ENCODE measurements at regions not wholly inside any gene's neighbourhood (a gene's known extent, or its start where the extent isn't known, plus 50 kb on each side); places are given as distances from the start of the nearest gene placed in this dataset.
A peak's percentile ranks its signal among the peaks of the same experiment; 100 is the strongest.
"Not testable (repeated sequence)": the region's sequence is repeated elsewhere in the genome, so short reads cannot be mapped to it uniquely, and the experiment has no call there.

DNA sequence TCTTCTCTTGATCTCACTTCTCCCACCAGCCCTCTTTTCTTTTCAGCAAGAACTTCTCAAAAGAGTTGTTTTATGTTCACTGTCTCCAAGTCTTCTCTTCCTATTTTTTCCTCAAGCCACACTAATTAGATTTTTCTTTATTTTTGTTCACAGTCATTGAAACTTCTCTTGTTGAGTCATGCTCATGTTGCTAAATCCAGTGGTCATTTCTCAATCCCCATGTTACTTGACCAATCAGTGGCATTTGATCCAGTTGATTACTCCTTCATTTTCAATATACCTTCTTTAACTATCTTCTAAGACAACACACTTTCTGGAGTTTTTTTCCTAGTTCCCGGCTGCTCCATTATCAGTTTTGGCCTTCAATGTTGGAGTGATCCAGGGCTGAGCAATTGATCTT, 103.1 kb upstream of the LSM6 start:
- no peak for DNase-seq

DNA sequence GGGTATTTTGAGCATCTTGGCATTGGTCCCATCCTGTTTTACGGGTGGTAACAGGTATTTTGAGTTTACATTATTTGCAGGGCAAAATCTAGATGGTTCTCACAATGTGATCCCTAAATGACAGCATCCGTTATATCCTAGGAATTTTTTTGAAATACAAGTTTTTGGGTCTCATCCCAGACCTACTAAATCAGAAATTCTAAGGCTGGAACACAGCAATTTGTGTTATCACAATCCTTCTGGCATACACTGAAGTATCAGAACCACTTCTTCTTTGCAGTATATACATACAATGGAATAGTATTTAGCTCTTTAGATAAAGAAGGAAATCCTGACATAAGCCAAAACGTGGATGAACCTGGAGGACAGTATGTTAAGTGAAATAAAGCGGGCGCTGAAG, 104.1 kb upstream of the LSM6 start:
- no peak for DNase-seq

DNA sequence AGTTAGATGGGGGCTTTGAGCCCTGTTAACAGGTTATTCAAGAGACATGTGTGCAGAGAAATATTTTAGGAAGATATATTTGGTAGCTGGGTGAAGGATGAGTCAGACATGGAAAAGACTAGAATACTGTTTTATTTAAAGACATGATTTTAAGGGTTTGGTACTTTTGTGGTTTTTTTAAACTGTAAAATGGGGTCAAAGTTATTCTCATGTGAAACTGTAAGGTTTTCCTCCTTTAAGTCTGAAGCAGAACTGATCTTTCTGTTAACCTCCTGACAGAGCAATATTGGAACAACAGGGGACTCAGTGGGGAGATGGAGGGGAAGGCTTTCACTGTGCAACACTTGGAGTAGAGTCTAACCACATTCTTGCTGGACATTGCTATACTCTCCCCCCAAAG, 112.4 kb upstream of the LSM6 start:
- no peak for DNase-seq

DNA sequence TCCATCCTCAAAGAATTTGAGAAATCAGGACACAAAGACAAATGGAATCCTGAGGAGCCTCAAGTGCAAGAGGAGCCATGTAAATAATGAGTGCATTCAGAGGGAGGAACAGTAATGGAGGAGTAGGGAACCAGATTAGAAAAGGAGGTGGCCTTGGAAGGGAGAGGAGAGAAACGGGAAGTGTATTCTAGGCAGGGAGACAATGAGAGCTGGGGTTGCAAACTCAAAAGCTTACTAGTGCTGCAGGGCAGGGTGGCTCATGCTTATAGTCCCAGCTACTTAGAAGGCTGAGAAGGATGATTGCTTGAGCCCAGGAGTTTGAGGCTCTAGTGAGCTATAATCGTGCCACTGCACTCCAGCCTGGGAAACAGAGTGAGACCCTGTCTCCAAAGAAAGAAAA, 113.2 kb upstream of the LSM6 start:
- no peak for DNase-seq

DNA sequence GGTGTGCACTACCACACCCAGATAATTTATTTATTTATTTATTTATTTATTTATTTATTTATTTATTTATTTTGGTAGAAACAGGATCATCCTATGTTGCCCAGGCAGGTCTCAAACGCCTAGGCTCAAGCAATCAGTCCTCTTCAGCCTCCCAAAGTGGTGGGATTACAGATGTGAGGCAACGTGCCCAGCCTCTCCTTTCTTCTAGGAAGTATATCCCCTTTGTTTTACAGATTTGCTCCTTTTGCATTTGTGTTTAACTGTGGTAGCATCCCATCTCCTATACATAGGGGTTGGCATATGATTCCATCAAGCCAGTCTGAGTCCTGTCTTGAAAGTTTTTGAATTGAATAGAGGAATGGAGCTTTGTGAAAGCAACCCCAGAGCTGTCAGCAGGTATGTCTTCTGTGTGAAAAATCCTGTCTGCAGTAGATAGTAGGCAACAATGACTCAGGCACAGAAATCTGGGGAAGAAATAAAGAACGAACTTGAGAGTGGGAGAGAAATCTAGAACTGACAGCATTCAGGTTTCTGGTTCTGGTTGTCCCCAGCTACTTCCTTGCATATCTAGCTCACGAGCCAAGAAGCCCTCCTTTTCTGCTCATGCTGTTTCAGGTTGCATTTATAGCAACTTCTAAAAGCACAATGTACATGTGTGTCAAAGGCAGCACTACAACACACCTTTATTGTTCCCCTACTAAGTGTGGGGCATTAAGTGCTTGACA, 113.7 kb upstream of the LSM6 start:
- no peak for DNase-seq

DNA sequence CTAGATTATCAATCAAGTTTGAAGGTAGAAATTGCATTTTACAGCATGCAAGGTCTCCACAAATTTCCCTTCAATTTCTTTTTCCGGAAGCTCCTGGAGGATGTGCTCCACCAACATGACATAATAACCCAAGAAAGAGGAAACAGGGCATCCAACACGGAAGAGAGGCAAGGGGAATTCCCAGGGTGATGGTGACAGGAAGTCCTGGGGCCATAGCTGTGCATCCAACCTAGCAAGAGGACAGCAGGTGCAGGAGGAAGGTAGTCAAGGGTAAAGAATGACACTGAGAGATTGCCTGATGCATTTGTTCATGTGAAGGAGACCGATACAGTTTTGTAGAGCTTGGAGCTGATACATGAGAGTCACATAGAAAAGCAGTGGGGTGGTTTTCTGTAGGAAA, 115.7 kb upstream of the LSM6 start:
- peak; percentile 10 to 76 for DNase-seq

DNA sequence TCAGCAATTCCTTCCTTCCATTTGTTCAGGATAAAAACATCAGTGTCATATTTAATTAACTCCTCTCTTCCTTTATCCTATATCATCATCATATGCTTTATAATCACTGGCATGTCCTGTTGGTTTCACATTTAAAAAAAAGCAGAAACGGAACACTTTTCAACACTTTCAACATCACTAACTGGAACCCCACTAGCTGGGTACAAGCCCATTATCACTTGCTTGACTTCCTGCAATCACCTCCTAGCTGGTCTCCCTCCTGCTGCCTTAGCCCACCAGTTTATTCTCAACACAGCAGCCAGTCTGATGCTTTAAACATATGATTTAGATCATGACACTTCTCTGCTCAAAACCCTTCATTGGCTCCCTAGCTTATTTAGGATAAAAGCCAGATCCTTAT, 116.4 kb upstream of the LSM6 start:
- DNase-seq = peak in 1 of 2 donors; percentile 7

DNA sequence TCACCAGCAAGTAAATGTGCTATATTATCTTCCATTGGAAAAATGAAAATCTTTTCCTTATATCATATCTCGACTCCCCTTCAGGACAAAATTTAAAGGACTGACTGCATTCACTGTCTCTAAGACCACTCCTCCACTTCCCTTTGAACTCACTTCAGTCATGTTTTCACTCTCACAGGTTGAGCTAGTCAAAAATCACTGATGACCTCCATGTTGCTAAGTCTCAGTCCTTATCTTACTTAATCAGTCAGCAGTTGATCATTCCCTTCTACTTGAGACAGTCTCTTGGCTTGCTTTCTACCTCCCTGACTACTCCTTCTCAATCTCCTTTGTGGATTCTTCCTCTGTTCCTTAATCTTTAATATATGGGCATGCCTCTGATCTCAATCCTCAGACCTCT, 117.0 kb upstream of the LSM6 start:
- DNase-seq = no peak

DNA sequence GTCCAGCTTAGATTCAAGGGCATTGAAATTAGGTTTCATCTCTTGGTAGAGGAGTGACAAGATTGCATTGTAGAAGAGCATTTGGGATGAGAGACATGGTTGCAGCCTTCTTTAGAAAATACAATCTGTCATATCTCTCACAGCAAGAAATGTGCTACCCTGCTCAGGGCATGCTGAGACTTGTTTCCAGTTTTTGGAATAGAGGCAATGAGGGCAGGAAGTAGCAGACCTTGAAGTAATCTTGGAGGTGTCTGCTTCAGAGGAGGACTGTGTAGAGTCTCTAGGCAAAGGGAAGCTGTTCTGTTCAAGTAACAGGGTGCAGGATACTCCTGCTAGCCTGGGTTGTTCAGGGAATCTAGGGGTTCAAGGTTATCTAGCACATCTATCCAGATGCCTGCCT, 116.1 kb upstream of the ZNF827 start:
- no peak for DNase-seq

DNA sequence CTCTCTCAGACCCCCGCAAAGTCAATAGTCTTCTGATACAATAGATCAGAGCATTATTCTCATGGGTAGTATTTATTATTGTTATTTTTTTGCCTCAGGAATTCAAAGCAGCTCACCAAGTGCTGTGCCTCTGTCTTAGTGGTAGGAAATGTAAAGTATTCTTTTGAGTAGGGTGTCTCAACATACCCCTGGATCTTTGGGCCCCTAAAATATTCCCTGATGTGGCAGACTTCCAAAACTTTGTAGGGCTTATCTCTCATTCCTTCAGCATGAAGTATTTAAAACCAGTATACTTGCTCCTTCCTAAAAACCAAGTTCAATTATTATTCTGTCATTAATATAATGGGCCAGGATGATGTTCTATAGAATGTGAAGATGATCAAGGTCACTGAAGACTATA, 115.3 kb upstream of the ZNF827 start:
- no peak for DNase-seq

DNA sequence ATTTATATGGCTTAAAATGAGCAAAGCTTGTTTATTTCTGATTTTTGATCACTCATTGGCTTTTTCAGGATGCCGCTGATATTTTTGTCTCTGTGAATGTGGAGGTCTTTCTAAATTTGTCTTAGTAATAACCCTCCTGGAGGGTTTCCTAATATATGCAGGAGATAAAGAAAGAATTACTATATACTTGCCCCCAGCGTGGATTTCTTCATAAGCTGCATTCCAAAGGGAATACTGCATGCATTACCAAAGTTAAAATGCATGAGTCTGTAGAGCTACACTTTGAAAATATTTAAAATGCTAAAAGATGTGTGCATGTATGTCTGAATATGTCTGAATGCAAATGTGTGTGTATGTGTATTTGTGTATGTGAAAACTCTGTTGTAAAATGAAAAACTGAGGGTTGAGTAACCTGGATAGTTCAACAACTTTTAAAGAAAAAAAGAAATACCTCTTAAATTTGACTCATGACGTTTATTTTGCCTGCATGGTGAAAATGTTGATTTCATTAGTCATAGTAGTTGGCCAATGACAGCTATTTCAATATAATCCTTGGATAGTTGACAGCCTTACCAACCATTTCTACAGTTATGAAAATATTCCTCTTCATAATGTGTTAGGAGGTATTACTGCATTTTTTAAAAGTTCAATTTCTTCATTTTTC, 113.2 kb upstream of the ZNF827 start:
- DNase-seq = no peak

DNA sequence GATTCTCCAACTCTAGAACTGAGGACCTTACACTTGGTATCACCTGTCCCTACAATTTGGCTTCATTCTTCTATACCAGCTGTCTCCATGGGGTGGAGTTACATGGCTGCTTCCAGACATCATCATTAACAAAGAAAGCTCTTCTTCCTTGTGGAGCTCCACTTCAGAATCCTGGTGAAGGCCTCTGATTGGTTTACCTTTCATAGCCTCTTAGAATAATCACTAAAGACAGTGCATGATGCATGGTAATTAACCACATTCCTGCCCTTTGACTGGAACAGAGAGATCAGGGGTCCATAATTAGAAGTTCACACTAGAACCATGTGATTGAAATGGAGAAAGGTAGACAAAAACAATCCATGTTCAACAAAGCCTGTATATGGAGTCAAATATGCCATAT, 112.6 kb upstream of the ZNF827 start:
- DNase-seq = no peak

DNA sequence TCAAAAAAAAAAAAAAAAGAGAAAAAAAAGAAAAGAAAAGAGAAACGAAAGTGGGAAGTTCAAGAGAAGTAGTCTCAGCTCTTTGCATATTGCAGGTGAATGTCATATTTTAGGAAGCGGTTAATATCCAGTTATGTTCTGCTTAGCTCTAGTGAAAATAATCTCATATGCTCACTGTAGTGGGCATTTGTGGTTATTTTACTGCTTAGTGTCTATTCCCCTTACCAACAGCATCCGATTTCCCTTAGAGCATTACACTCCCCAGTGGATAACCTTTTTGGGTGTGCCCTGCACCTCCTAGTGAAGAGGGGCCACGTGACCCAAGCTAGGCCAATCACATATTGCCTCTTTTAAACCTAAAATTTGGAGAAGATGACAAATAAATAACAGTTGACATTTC, 111.2 kb upstream of the ZNF827 start:
- no peak for DNase-seq

DNA sequence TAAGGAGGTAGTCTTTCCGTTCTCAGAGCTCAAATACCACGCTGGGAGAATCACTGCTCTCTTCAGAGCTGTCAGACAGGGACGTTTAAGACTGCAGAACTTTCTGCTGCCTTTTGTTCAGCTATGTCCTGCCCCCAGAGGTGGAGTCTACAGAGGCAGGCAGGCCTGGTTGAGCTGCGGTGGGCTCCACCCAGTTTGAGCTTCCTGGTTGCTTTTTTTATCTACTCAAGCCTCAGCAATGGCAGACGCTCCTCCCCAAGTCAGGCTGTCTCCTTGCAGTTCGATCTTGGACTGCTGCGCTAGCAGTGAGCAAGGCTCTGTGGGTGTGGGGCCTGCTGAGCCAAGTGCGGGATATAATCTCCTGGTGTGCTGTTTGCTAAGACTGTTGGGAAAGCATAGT, 109.1 kb upstream of the ZNF827 start:
- not testable (repeated sequence) for DNase-seq

DNA sequence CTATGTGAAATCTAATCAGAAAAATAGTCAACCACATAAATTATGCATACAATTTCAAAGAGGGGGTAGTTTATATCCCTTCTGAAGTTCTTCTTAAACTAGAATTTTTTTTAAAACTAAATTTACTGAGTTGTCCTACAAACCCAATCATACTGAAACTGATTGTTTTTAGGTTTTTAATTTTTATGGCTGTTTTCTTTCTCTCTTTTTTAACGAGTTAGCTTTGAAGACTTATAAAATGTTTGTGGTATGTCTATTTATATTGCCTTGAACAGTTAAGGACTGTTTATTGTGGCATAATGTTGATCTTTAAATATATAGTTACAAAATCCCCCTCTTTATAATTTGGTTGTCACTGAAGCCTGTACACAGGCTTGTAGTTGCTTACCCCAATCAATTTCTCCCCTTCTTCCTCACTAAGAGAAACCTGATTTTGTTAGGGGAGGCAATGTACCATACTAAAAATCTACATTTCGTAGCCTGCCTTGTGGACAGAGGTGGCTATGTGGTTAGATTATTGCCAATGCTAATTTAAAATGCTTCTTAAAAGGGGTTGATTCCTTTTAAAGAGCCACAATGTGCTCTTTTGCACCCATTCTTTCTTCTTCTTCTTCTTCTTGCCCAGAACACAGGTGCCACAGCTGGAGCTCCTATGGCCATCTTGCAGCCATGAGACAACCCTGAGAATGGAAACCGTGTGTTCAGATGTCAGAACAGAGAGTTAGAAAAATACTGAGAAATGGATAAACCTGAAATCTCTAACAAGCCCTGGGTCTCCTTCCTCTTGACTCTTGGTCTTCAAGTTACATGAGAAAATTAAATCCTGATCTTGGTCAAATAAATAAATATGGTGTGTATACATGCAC, 102.7 kb upstream of the ZNF827 start:
- no peak for DNase-seq

DNA sequence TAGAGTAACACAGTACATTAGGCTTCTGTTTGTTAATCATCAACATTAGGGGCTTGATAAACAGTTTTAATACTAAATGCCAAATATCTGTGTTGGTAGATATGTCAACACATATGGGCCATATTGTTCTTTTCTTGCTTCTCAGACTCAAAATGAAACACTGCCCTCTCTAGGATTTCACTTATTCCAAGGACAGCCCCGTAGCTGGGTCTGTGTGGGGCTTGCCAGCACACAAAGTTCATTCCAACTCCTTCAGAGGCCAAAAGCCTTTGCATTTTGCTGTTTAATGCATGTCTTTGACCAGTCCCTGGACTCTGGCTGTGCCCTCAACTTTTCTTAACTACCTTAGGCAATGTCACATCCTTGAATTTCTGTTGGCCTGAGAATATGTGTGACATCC, 102.0 kb upstream of the ZNF827 start:
- DNase-seq = no peak

DNA sequence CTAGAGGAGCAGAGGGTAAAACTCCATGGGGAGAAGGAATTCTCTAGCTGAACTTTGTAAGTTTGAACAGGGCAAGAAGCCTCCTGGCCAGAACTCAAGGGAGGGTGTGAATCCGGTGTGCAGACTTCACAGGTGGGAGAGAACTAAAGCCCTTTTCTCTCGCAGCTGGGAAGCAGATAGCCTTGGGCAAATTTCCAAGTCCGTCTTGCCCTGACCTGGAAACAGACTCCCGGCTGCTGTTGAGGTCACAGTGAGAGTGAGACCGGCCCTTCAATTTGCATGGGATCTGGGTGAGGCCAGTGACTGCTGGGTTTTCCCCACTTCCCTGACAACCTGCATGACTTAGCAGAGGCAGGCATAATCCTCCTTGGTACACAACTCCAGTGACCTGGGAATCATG, 94.5 kb upstream of the ZNF827 start:
- no peak for DNase-seq

DNA sequence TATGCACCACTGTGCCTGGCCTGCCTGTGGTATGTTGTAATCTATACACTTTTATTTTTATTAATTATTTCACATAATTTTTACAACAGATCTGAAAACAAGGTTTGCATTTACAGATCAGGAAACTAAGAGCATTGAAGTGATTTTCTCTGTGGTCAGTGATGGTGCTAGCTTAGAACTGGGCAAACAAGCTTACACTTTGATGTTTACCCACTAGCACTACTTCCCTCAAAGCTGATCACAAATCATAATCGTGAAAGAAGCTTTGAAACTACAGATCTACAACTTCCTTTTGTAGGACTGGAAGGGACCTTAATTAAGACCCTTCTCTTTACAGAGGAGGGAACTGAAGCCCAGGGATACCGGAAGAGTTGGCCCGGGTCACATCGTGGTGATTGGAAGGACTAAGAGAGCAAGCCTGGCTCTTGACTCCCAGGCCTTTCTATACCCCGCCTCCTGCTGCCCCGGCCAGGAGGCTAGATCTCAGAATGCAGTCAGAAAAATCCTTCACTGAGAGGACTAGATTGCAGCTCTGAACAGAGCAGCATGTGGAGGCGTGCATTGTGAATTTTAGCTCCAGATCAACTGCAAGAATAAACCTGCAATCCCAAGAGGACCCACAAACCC, 93.7 kb upstream of the ZNF827 start:
- DNase-seq = no peak

DNA sequence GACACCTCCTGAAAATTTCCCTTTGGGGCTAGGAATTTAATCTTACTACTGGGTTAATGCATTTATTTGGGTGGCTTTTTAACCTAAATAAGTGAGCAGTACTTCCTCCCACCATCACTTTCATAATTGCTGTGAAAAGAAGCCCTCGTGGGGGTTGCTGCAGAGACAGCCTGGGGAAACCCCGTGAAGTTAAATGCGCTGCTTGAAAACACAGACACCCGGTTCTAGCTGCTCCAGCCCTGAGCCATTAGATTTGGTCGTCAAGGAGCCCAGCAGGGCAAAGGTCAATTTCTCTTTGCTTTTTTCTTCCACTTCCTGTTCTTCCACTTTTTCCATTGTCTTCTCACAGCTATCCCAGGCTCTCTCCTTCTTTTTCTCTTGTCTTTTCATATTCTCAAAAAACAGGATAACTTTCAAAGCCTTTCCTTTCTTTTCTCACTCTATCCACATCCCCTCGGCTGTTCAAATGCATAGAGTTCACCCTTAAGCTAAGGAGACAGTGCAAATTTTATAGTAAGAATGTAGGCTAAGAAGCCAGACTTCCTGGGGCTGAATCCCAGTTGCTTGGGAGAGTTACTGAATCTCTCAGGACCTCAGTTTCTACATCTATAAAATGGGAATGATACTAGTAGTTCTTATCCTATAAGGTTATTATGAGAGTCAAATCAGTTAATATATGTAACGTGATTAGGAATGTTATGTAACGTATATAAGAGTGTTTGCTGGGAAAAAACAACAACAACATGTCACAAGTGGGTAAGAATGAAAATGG, 91.5 kb upstream of the ZNF827 start:
- DNase-seq = peak in 1 of 2 donors; percentile 54

DNA sequence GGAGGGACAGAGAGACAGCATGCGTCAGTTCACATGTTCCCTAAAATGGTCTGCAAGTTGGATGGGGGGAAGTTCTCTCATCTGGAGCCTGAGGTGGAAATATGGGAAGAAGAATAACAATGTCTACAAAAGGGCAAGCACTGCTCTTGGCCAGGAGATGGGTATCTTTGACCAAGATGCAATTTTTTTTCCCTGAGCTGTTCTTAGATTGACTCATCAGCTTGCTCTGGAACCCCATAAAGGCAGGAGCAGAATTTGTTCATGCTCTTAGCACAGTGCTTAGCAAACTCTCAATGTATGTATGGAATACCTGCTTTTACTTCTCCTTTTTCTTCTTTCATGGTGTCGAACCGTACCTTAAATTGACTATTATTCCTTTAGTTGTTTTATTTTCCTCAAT, 90.5 kb upstream of the ZNF827 start:
- no peak for DNase-seq

DNA sequence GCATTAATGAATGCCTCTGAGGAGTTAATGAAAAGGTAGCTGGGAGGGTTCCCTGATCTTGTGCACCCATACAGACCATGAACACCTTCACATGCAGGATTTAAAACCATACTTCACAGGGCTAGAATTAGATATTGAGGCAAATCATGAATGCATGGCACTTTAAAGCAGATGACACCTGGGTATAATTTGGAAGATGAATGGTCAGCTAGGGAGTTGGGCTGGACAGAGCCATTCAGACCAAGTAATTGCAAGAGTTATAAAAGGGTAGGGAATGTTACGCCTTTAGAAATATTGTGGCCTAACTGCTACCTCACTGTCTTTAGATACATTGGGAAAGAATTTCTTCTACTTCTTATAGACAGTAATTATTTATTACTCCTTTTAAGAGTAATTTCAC, 89.1 kb upstream of the ZNF827 start:
- no peak for DNase-seq

DNA sequence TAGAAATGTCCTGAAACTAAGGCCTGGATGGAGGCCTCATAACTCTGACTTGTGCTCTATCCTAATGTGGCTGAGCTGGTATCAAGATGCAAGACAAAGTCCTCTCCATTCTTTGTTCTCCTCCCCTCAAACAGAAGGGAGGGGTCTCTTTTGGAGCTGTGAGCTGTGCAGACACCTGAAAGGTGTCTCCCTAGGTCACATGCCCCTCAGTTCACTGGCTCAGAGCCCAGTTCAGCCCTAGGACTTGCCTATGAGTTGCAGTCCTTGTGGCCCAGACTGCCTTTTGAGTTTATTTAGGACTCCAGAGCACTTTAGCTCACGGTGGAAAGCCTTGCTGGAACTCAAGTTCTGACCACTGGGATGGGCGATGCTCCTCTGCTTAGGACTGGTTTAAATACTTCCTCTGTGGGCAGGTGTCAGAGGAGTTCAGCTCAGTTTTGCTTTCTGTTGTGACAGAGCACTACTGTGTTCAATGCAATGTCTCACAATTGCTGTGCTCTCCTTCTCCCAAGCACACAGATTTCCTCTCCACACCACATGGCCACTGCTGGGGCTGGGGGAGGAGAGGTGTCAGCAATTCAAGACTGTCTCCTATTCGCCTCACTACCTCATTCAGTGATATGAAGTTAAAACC, 84.8 kb upstream of the ZNF827 start:
- DNase-seq = no peak
